K562 (cell line): ENCODE measurements at regions not wholly inside any gene's neighbourhood (a gene's known extent, or its start where the extent isn't known, plus 50 kb on each side); places are given as distances from the start of the nearest gene placed in this dataset.

Experiments used
- ATAC-seq: fragments of 200-7000 bp; cut with Tn5 transposase; 3 replicates; pipeline ENCODE4 v1.9.1; 2020; ENCODE audit warnings: moderate library complexity
- BruUV-seq: library from RNA; stranded (reverse); fragments of 400-500 nt; replicated peaks from 2 replicates; lab custom pipeline; 2021; lab: Mats Ljungman, UMichigan
- CTCF ChIA-PET: fragments of 300-600 bp; formaldehyde crosslinking; extraction: SDS; loops from one replicate; lab custom pipeline; 2021; ENCODE audit warnings: low intra/inter-chr PET ratio; lab: Yijun Ruan, JAX
- POLR2A ChIA-PET: fragments of 300-600, 350-650 bp; sonication (Branson Sonifier 250); formaldehyde crosslinking; extraction: SDS; loops from one replicate; lab custom pipeline; 2021; ENCODE audit warnings: antibody characterized with exemption, inconsistent platforms; lab: Yijun Ruan, JAX
- DNase-seq, 4 experiments: peaks; one replicate each; pipeline versions ENCODE4 v3.0.0 to v3.0.0-alpha.2; 2011 to 2018; ENCODE audit warnings: low spot score in 3 of 4, mixed read lengths in 3 of 4; ENCODE audit errors: extremely low read depth in 1 of 4
- FAIRE-seq: peaks from 2 replicates; lab custom pipeline; 2011; peaks lifted over from hg19 to GRCh38; lab: Jason Lieb, UNC
- H2AFZ ChIP-seq: 2 replicates; pipeline ENCODE4 v1.6.0; 2011; ENCODE audit warnings: low read depth, low read length, control low read depth, inconsistent platforms
- H3K27ac ChIP-seq: fragments of 200-600 bp; 3 replicates; pipeline ENCODE4 v1.8.0; 2011; ENCODE audit warnings: low read depth, mild to moderate bottlenecking, control low read depth, inconsistent platforms, low read length, moderate library complexity, mixed read lengths; ENCODE audit errors: extremely low read depth
- H3K27me3 ChIP-seq, 2 experiments: fragments of 300-600 bp in 1 of 2; 2 replicates in 1 of 2; 3 replicates in 1 of 2; pipeline versions ENCODE4 v1.6.0 to v1.8.0; 2011; ENCODE audit warnings: inconsistent platforms in 2 of 2, low read length in 2 of 2, mild to moderate bottlenecking in 1 of 2, mixed read lengths in 1 of 2, moderate library complexity in 1 of 2; ENCODE audit not compliant: control insufficient read depth in 2 of 2, insufficient read depth in 2 of 2
- H3K36me3 ChIP-seq: fragments of 300-600 bp; 3 replicates; pipeline ENCODE4 v1.8.0; 2011; ENCODE audit warnings: mild to moderate bottlenecking, low read length, inconsistent platforms; ENCODE audit not compliant: control insufficient read depth, insufficient read depth
- H3K4me1 ChIP-seq, 2 experiments: fragments of 200-600 bp in 1 of 2; replicated peaks in 1 of 2; 2 replicates in 1 of 2; 3 replicates in 1 of 2; pipeline versions ENCODE4 v1.5.1 to v1.8.0; 2011; ENCODE audit warnings: inconsistent platforms in 2 of 2, low read length in 2 of 2, mild to moderate bottlenecking in 1 of 2, mixed read lengths in 1 of 2, moderate library complexity in 1 of 2; ENCODE audit not compliant: control insufficient read depth in 2 of 2, insufficient read depth in 2 of 2
- H3K4me2 ChIP-seq: 2 replicates; pipeline ENCODE4 v1.6.1; 2011; ENCODE audit warnings: low read length, control low read depth, inconsistent platforms, mixed read lengths; ENCODE audit not compliant: insufficient read depth
- H3K4me3 ChIP-seq: fragments of 200-600 bp; sonication (generic), shearing (Covaris generic); 2 replicates; pipeline ENCODE4 v1.5.1; 2016; ENCODE audit warnings: control low read depth, inconsistent platforms
- H3K79me2 ChIP-seq: fragments of 200-600 bp; 3 replicates; pipeline ENCODE4 v1.8.0; 2011; ENCODE audit warnings: low read length, inconsistent platforms; ENCODE audit not compliant: control insufficient read depth, insufficient read depth
- H3K9ac ChIP-seq, 2 experiments: 2 replicates each; pipeline versions ENCODE4 v1.6.0 to v1.6.1; 2011; ENCODE audit warnings: low read depth in 2 of 2, low read length in 2 of 2, control low read depth in 1 of 2, inconsistent platforms in 1 of 2, mild to moderate bottlenecking in 1 of 2, mixed read lengths in 1 of 2; ENCODE audit not compliant: insufficient read depth in 1 of 2
- H3K9me1 ChIP-seq: one replicate; pipeline ENCODE4 v1.6.0; 2011; ENCODE audit warnings: inconsistent platforms, mild to moderate bottlenecking, low read length, moderate library complexity; ENCODE audit not compliant: control insufficient read depth, insufficient read depth
- H3K9me3 ChIP-seq: replicated peaks from 2 replicates; pipeline ENCODE4 v1.5.1; 2011; ENCODE audit warnings: low read depth, low read length, inconsistent platforms; ENCODE audit not compliant: control insufficient read depth, insufficient read depth
- H4K20me1 ChIP-seq: replicated peaks from 2 replicates; pipeline ENCODE4 v1.6.1; 2011; ENCODE audit warnings: low read length, inconsistent platforms, mixed read lengths; ENCODE audit not compliant: control insufficient read depth, insufficient read depth
- ZBTB8A ChIP-seq: fragments of 450-650 bp; IDR thresholded peaks from 2 replicates; pipeline ENCODE4 v1.6.1; 2018; ENCODE audit warnings: mild to moderate bottlenecking, moderate library complexity; ENCODE audit not compliant: partially characterized antibody
- ZFPM2 ChIP-seq: fragments of 250-450 bp; sonication (Bioruptor Pico); IDR thresholded peaks from 2 replicates; pipeline ENCODE4 v1.5.1; 2022; ENCODE audit warnings: mild to moderate bottlenecking
- ZNF41 ChIP-seq: fragments of 250-450 bp; sonication (Bioruptor Pico); conservative IDR thresholded peaks from 2 replicates; pipeline ENCODE4 v1.4.0; 2020; ENCODE audit warnings: mild to moderate bottlenecking
- ZNF717 ChIP-seq: fragments of 250-450 bp; sonication (Bioruptor Pico); IDR thresholded peaks from 2 replicates; pipeline ENCODE4 v1.5.0; 2021
- WGBS: fragments of 100-300 bp; shearing (Covaris generic); methylation state at CpG from one replicate; pipeline ENCODE4 v1.1.6; 2016; ENCODE audit warnings: low coverage, mixed read lengths; ENCODE audit not compliant: insufficient coverage; ENCODE audit errors: missing lambda C conversion rate; 5-methylcytosine and 5-hydroxymethylcytosine counted together
- in situ Hi-C: fragments of 300-500 bp; cut with MboI; formaldehyde crosslinking; loops from 4 replicates; pipeline ENCODE4 v1.15.0; 2018; ENCODE audit warnings: inconsistent platforms, mixed read lengths
- intact Hi-C: fragments of 100-400 bp; cut with micrococcal nuclease; formaldehyde crosslinking; loops from 2 replicates; pipeline ENCODE4 v1.14.2; 2022
- TF ChIP-seq, protein P1 (sequence below), 2 experiments: fragments of 150-350 bp in 1 of 2; IDR thresholded peaks; 2 replicates each; pipeline ENCODE4 v1.6.1; 2012 to 2016; ENCODE audit warnings: low read depth in 2 of 2, low read length in 2 of 2, mild to moderate bottlenecking in 1 of 2, moderate library complexity in 1 of 2
- TF ChIP-seq, protein P2 (sequence below): sonication (generic); formaldehyde crosslinking; IDR thresholded peaks from 2 replicates; pipeline ENCODE4 v1.8.0; 2023; ENCODE audit warnings: mild to moderate bottlenecking, missing genetic modification reagents

DNA sequence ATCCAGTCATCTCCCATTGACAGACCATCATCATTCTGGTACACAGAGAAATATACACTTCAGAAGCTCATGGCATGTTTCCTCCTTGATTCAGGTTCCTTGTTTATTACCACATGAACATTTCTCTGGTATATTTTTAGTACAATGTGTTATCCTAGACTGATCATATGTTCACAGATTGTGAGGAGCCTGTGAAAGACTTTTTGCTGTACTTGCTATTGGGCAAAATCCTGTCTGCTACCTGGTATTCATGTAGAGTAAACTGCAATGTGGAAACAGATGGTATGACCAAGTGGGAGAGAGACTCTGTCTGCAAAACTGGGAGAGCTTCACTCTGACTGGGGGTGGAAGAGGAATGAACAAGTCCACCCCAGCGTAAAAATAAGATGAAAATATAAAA is 657.2 kb downstream of the IRS1 start (continued):
- TF ChIP-seq, protein P1, sequence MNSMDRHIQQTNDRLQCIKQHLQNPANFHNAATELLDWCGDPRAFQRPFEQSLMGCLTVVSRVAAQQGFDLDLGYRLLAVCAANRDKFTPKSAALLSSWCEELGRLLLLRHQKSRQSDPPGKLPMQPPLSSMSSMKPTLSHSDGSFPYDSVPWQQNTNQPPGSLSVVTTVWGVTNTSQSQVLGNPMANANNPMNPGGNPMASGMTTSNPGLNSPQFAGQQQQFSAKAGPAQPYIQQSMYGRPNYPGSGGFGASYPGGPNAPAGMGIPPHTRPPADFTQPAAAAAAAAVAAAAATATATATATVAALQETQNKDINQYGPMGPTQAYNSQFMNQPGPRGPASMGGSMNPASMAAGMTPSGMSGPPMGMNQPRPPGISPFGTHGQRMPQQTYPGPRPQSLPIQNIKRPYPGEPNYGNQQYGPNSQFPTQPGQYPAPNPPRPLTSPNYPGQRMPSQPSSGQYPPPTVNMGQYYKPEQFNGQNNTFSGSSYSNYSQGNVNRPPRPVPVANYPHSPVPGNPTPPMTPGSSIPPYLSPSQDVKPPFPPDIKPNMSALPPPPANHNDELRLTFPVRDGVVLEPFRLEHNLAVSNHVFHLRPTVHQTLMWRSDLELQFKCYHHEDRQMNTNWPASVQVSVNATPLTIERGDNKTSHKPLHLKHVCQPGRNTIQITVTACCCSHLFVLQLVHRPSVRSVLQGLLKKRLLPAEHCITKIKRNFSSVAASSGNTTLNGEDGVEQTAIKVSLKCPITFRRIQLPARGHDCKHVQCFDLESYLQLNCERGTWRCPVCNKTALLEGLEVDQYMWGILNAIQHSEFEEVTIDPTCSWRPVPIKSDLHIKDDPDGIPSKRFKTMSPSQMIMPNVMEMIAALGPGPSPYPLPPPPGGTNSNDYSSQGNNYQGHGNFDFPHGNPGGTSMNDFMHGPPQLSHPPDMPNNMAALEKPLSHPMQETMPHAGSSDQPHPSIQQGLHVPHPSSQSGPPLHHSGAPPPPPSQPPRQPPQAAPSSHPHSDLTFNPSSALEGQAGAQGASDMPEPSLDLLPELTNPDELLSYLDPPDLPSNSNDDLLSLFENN (IDR thresholded peaks at IDR 0.05; ENCODE audit: low read depth in 2 of 2, low read length in 2 of 2), result no peak
- no peak for TF ChIP-seq ZNF717 (CRISPR knock-in tag)

DNA sequence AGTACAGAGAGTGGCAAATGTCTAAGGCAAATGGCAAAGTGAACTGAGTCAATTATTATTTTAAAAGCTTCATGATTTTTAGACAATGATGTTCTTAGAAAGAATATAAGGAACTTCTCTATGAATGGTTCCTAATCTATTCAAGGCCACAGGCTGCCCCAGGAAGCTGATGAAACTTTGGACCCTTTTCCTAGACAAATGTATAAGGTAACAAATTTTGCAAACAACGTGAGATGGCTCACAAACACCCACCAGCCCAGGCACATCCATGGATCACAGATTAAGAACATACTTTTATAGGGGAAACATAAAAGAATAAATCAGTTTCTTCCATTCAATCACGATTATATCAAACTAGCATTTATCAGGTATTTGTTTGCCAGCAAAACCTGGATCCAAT is 659.0 kb downstream of the IRS1 start:
- CTCF ChIA-PET, result no interaction called here

More for the DNA sequence above, 659.0 kb downstream of the IRS1 start:
- Histone ChIP-seq H3K9me3 (no peaks in the 10 kb centered on the region), H3K4me3 (no peak overlapping the region), H3K9me1 (no peaks in the 10 kb centered on the region), H4K20me1 (no peaks in the 10 kb centered on the region), H3K27me3 (no peaks in the 10 kb centered on the region), H3K79me2 (no peaks in the 10 kb centered on the region), H3K4me2 (no peak overlapping the region), H2AFZ (no peak overlapping the region), H3K27ac (no peak overlapping the region), H3K4me1 (no peaks in the 10 kb centered on the region), H3K36me3 (no peaks in the 10 kb centered on the region), H3K9ac (no peak overlapping the region)
- intact Hi-C loops, result no loop called here
- 0% methylated on average over 2 of the region's 2 CpGs for WGBS
- no peak for DNase-seq
- ATAC-seq, result no peak
- in situ Hi-C loops, result no loop called here
- POLR2A ChIA-PET, result no interaction called here
- FAIRE-seq, result no peak
- no TSS peak for BruUV-seq
- TF ChIP-seq, protein P2, sequence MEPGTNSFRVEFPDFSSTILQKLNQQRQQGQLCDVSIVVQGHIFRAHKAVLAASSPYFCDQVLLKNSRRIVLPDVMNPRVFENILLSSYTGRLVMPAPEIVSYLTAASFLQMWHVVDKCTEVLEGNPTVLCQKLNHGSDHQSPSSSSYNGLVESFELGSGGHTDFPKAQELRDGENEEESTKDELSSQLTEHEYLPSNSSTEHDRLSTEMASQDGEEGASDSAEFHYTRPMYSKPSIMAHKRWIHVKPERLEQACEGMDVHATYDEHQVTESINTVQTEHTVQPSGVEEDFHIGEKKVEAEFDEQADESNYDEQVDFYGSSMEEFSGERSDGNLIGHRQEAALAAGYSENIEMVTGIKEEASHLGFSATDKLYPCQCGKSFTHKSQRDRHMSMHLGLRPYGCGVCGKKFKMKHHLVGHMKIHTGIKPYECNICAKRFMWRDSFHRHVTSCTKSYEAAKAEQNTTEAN, result no peak
- no peak for TF ChIP-seq ZBTB8A
- no peak for TF ChIP-seq ZNF41 (CRISPR knock-in tag)
- TF ChIP-seq ZFPM2 (CRISPR knock-in tag), result no peak
